CD1c-positive myeloid dendritic cell (primary cell): ENCODE measurements at regions not wholly inside any gene's neighbourhood (a gene's known extent, or its start where the extent isn't known, plus 50 kb on each side); places are given as distances from the start of the nearest gene placed in this dataset.
"Not testable (repeated sequence)": the region's sequence is repeated elsewhere in the genome, so short reads cannot be mapped to it uniquely, and the experiment has no call there.

Experiments
- DNase-seq: peaks from one replicate; pipeline ENCODE4 v3.0.0-alpha.2; 2016; ENCODE audit errors: extremely low spot score

DNA sequence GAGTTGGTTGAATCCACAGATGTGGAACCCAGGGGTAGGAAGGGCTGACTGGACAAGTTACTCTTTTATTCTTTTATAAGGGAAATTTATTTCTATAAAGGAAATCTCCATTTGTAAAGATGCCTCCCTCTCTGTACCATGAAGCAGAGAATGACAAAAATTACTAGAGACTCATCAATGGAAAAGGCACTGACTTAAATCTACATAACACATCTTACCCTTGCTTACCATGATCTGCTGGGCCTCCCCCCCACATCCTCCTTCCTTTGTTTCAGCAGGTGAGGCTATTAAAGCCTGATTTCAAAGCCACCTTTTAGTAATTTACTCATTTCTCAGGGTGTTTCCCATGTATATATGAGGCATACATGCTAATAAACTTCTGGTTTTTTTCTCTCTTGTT is 130.2 kb upstream of the HDDC2 start:
- DNase-seq: no peak

DNA sequence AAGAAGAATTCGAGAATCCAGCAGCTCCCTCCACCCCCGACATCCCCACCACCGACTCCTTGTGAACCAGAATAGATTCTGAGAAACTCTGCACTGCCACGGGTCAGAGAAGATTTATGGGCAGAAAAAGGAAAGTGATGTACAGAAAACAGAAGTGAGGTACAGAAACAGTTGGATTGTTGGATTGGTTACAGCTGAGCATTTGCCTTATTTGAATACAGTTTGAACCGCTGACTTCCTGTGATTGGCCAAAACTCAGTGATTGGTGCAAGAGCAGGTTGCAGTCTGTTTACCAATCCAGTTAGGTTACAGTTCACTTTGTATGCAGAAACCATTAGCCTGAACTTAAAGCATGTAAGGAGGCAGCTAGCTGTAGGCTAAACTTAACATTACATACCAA is 131.2 kb upstream of the HDDC2 start:
- DNase-seq: no peak

DNA sequence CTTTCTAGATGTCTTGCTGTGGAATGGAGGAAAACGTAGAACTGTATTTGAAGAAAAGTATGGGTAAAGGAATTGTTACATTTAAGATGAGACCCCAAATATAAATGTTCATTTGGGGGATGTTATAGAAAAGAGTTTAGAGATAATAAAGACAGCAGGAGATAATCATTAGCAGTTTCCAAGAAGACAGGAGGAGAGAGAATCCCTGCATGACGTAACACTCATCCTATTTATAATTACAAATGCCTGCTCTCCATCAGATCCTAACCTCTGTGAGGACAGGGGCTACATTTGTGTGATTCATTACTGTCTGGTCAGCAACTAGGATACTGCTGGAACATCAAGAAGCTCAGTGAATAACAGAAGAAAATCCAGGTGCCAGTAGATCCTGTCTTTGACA is 133.0 kb upstream of the HDDC2 start:
- no peak for DNase-seq

DNA sequence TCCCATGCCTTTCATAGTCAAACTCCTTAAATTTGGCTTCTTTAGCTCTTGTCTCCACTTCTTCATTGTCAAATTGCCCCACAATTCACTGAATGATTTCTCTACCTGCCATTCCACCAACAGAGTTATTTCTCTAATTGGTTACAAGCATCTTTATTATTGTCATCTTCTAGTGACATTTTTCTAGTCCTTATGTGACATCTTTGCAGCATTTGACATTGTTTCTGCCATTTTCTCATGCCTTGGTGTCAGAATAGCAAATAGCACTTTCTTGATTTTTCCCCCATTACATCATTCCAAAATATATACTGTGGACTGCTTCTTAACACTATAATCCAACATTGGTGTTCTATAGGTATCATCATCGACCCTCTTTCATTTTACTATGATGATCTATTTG is 137.7 kb upstream of the HDDC2 start:
- no peak for DNase-seq

DNA sequence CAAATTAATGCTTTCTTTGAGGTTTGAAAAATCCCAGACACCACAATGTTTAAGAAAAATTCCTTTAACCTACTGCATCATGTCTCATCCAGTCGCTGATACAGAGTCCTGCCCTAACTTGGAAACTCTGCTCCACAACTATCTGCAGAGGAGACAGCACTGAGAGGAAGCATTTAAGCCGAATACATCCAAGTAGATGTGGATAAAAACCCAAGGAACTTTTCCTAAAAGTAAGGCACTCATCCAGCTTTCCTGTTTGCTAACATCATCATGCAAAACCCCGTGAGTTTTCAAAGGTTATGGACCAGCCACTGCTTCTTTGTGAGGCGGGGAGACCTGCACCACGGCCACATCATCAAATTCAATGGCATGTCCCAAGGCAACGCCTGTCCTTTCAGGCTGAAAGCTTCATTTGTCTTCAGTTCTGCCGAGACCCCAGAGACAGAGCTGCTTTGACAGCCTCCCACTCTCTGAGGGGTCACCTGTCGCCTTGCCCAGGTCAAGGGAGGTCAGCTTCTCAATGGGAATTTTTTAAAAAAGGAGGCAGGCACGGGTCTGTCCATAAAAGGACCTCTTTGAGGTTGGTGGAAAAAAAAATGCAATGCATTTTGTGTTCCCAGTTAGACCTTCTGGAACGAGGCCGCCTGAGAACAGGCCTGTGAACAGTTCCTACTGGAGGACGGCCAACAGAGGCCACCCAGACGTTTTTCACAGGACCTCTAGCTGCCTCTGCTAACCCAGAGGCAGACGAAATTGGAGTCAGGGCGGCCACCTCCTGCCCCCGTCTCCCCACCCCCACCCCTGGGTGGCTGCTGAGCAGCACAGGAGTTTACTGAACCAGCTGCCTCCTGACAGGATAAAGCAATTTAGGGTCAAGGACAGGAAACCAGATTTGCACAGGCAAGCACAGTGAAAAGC is 142.5 kb upstream of the HDDC2 start:
- no peak for DNase-seq

DNA sequence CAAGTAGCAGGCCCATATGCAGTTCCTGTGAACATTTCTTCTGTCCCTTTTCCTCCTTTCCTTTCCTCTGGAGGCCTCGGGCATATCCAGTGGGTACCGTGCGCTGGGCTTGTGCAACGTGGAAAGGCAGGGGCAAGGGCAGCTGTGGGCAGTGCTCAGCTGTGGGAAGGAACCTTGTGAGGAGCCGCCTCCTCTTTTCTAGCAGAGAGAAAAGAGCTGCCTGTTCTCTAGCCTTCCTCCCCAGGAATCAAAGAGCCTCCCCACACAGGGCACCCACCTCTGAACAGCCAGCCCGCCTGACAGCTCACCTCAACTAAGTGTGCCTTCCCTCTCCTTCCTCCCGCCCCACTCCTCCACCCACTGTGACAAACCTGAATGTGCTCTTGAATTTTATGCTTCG is 143.3 kb upstream of the HDDC2 start:
- DNase-seq: no peak

DNA sequence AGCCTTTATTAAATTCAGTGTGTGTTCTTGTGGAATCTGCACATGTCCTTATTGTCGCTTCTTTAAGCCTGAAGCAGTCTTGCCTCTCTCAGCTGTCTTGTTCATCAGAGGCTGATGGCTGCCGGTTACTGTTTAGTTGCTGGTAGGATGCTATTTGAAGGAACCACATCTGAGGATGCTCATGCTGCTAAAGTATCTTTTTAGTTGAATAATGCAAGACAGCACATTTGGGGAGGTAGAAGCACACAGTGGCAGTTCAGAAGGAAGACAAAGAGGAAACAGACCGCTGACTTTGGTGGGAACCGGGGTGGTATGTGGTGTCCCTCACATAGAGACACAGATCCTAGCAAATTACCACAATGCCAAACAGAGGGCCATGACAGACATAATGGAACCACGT is 144.2 kb upstream of the HDDC2 start:
- no peak for DNase-seq

DNA sequence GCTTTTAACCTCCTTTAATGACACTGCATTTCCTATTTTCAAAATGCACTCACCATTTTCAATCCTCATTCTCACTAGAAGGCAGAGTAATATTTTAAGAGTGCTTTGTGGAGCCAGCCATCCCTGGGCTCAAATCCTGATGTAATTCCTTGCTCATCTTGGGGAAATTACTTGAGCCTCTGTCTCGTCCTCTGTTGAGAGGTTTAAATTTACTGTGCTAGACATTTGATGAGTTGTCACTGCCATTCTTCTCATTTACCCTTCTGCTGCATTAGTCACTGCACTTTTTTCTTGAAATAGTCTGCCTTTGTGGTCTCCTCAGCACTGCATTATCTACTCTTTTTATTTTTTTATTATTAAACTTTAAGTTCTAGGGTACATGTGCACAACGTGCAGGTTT is 150.0 kb upstream of the HDDC2 start:
- DNase-seq: no peak

DNA sequence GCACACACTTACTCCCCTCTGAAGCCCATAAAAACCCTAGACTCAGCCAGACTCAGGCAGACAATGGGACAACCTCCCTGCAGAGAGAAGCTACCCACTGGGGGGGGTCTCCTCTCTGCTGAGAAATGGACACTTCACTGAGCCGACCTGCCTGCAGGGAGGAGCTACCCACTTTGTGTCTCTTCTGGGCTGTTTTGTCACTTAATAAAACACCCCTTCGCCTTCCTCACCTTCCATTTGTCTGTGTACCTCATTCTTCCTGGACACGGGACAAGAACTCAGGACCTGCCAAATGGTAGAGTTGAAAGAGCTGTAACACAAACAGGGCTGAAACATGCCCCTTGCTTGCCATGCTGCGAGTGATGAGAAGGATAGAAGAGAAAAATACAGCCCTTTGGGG is 151.7 kb upstream of the HDDC2 start:
- DNase-seq: no peak

DNA sequence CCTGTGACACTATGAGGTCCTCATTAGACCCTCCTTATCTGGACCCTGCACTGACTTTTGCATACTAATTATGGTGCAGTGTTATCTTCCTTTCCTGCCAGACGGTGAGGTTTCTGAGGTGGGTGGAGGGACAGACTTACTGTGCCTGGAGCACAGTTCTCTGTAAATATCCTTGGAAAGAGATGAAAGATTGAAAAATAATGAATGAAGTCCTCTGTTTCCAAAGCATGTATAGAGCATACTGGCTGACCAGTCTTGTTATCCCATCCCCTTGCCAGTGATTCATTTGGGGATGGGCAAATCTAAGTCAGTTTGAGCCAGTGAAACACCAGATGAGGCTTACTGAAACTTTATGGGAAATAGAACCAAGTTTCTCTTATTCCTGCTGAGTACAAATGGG is 152.6 kb upstream of the HDDC2 start:
- no peak for DNase-seq

DNA sequence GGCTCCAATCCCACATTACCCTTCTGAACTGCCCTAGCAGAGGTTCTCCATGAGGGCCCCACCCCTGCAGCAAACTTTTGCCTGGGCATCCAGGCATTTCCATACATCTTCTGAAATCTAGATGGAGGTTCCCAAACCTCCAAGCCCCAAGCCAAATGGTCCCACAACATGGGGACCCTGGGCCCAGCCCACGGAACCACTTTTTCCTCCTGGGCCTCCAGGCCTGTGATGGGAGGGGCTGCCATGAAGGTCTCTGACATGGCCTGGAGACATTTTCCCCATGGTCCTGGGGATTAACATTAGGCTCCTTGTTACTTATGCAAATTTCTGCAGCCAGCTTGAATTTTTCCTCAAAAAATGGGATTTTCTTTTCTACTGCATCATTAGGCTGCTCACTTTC is 156.7 kb upstream of the HDDC2 start:
- not testable (repeated sequence) for DNase-seq

DNA sequence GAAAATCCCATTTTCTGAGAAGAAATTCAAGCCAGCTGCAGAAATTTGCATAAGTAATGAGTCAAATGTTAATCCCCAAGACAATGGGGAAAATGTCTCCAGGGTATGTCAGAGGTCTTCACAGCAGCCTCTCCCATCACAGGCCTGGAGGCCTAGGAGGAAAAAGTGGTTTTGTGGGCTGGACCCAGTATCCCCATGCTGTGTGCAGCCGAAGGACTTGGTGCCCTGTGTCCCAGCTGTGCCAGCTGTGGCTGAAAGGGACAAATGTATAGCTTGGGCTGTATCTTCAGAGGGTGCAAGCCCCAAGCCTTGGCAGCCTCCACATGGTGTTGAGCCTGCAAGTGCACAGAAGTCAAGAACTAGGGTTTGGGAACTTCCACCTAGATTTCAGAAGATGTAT is 163.6 kb upstream of the HDDC2 start:
- DNase-seq: not testable (repeated sequence)

DNA sequence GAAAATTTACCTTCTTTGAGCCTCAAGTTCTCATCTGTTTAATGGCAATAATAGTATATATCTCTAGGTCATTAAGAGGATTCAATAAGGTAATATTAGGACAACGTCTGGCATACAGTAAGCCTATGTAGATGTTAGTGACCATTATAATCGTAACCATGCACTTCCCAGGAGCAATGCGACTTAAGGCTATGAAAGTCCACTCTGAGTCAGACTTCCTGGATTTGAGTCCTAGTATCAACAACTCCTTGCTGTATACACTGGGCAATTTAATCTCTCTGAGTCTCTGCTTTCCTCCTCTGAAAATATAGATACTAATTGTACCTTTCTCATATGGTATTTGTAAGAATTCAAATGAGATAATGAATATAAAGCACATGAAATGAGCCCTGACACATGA is 168.1 kb upstream of the HDDC2 start:
- DNase-seq: no peak

DNA sequence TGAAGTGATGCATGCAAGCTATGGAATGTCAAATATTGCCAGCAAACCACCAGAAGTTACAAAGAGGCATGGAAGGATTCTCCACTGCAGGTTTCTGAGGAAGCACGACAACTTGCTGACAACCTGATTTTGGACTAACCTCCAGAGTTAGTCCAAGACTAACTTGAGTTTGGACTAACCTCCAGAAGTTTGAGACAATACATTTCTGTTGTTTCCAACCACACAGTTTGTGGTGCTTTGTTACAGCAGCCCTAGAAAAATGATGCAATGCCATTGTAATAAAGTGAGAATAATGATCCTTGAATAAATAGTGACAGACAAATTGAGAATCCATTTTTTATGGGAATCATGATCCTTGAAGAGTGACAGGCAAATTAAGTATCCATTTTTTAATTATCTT is 169.9 kb upstream of the HDDC2 start:
- no peak for DNase-seq

DNA sequence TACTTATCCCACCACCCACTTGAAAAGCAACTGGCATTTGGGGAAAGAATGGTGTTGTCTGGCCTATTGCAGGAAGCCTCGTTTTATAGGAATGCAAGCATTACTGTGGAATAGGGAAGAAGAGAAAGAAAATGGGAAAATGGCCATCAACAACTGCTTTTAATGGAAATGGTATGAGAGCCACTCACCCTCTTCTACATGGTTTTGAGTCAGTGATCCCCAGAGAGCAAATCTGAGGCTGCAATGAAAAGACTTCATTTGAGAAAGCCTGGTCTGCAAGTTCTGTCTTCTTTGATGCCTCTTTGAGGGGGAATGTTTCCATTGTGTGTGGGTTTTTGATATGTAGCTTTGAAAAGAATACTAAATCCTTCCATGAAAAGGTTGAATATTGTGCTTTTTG is 172.3 kb upstream of the HDDC2 start:
- no peak for DNase-seq

DNA sequence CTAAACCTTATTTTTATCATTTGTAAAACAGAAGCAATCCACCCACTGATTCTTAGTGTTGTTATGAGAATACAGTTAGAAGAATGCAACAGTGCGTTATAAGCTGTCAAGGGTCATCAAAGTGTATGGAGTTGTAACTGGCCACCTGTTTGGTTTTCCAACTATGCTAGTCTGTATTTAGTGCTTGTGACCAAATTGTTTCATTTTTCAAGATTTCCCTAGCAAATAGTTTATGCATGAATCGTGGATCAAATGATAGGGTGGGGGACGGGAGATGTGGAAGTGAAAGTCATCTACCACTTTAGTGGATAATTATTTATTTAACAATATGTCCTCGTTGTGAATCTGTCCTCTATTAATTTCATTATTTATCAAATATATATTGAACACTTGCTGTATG is 175.4 kb upstream of the HDDC2 start:
- no peak for DNase-seq

DNA sequence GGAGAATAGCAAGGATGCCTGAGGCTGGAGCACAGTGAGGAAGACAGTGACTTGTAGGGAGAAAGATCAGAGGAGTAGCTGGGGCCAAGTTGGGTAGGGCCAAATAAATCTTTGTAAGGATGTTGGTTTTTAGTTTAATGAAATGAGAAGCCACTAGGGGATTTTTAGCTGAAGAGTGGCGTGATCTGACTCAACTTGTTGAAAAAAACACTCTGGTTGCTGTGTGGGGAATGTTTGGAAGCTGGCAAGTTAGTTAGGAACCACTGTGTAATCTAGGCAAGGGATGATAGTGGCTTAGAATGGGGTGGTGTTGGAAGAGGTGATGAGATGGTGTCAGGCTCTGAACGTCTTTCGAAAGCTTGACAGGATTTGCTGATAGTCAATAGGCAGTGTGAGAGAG is 176.1 kb upstream of the HDDC2 start:
- DNase-seq: no peak

DNA sequence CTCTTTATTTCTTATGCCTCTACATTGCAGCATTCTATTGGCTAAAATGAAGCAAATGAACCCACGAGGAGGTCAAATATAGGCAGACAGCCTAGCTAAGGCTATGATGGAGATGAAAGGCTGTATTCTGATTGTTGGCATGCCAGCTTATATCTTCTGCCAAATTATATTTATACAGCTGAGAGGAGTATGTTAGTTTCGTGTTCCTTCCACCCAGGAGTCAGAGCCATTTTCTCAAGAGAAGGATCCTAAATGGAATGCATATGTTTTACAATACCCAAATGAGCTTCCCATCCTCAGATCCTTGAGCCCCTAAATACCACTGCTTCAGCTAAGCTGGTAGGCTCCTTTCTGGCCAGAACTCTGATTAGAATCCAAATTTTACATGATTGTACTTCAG is 178.4 kb upstream of the HDDC2 start:
- no peak for DNase-seq

DNA sequence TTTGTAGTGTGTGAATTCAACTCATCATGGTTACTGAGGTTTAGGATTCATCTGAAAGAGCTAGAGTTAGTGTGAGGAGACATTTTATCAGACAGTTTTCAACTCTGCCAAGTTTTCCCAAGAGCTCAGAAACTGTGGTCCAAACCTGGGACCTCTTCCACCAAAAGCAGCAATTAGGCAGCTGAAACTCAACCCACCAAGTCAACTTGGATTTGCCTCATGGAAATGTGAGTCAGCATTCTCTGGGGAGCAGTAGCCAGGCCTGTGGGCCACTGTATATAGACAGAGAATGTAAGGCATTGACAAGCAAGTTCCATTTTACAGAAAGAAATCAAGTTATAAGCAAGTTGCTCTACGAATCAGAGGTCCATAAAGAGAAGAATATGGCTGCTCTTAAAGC is 178.8 kb upstream of the HDDC2 start:
- DNase-seq: no peak

DNA sequence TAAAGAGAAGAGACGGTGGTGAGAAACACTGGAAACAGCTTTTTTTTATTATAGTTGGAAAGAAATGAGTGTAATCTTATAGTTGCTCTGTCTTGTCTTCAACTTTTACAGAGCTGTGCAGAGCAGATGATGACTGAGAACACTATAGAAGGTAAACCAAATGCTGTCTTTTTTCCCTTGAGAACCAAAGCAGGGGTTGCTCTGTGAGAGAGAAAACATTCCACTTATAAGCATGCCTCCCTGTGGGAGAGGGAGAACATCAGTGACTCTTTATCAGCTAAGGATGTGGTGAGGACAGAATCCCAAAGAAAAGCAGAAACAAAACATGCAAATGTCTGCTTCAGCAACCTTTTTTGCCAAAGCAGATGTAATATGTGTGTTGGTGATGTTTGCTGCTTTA is 179.3 kb upstream of the HDDC2 start:
- no peak for DNase-seq

DNA sequence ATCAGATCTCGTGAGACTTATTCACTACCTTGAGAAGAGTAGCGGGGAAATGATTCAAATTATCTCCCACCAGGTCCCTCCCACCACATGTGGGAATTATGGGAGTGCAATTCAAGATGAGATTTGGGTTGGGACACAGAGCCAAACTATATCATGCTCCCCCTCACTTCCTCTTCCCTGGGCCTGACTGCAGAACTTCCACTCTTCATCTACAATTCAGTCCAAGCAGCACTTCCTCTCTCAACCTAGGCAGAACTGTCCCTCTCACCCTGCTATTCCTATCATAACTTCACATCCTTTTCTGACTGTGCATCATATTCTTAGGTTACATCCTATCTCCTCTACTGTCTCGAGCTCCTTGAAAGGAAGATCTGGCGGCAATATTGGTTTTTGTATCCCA is 184.0 kb upstream of the HDDC2 start:
- DNase-seq: no peak

DNA sequence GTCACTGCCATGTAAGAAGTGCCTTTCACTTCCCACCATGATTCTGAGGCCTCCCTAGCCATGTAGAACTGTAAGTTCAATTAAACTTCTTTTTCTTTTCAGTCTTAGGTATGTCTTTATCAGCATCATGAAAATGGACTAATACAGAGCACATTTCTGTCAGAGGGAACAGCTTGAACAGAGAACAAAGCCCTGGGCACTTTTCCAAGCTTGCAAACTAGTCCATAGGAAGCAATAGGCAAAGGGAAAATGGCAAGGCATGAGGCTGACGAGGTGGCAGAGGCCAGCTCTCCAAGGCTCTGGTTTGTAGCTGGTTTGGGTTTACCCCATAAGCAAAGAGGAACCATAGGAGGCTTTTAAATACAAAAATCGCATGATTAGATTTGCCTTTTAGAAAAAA is 185.1 kb upstream of the HDDC2 start:
- no peak for DNase-seq

DNA sequence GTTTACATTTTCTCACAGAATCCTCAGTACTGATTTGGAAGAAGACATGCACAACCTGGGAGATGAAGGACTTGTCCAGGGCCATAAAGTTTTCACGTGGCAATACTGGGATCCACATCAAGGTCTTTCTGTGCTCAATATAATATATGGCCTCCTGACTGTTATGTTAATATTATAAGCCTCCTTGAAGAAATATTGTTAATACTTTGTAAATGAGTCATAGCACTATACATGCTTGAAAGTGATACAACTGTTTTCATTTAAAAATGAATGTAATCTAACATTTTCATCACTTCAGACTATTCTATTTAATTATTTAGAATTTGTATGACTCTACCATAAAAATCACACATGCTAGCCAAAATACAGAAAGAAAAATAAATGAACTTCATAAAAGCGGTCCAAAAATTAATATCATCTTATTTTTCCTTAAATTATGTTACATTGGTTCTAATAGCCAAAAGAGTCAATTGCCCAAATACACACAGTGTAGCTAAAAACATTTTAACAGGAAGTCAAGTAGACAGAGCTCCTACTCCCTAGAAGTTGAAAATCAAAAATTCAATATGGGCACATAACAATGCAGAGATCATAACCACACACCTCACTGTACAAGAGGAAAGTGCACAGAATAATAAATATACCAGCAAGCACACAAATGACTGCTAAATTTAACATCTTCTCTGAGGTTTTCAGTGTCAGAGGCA is 188.0 kb upstream of the HDDC2 start:
- no peak for DNase-seq
